Astrocyte (in vitro differentiated cells and primary cell): ENCODE measurements at regions not wholly inside any gene's neighbourhood (a gene's known extent, or its start where the extent isn't known, plus 50 kb on each side); places are given as distances from the start of the nearest gene placed in this dataset.

Experiments used
- DNase-seq: peaks from one replicate; pipeline ENCODE4 v3.0.0-alpha.2; 2010; ENCODE audit warnings: low read depth
- FAIRE-seq: peaks from 2 replicates; lab custom pipeline; 2011; peaks lifted over from hg19 to GRCh38; lab: Jason Lieb, UNC
- H2AFZ ChIP-seq: 2 replicates; pipeline ENCODE4 v1.6.0; 2012; ENCODE audit warnings: low read depth, low read length, inconsistent platforms
- H3K27ac ChIP-seq: 2 replicates; pipeline ENCODE4 v1.5.1; 2011; ENCODE audit warnings: low read depth, low read length, inconsistent platforms
- H3K27me3 ChIP-seq: 2 replicates; pipeline ENCODE4 v1.6.0; 2011; ENCODE audit warnings: low read length, inconsistent platforms; ENCODE audit not compliant: insufficient read depth
- H3K36me3 ChIP-seq: 2 replicates; pipeline ENCODE4 v1.5.1; 2011; ENCODE audit warnings: low read length, inconsistent platforms; ENCODE audit not compliant: insufficient read depth
- H3K4me1 ChIP-seq: 2 replicates; pipeline ENCODE4 v1.5.1; 2011; ENCODE audit warnings: low read length, inconsistent platforms; ENCODE audit not compliant: insufficient read depth
- H3K4me2 ChIP-seq: 2 replicates; pipeline ENCODE4 v1.6.0; 2012; ENCODE audit warnings: low read length, inconsistent platforms
- H3K4me3 ChIP-seq: 2 replicates; pipeline ENCODE4 v1.5.1; 2011; ENCODE audit warnings: low read depth, mild to moderate bottlenecking, low read length, inconsistent platforms; ENCODE audit not compliant: insufficient read depth
- H3K79me2 ChIP-seq: 2 replicates; pipeline ENCODE4 v1.6.0; 2012; ENCODE audit warnings: mild to moderate bottlenecking, low read length, inconsistent platforms; ENCODE audit not compliant: insufficient read depth
- H3K9ac ChIP-seq: 2 replicates; pipeline ENCODE4 v1.6.0; 2012; ENCODE audit warnings: mild to moderate bottlenecking, low read length, inconsistent platforms
- H3K9me3 ChIP-seq: 2 replicates; pipeline ENCODE4 v1.5.1; 2012; ENCODE audit warnings: low read depth, mild to moderate bottlenecking, low read length, inconsistent platforms; ENCODE audit not compliant: insufficient read depth
- H4K20me1 ChIP-seq: 2 replicates; pipeline ENCODE4 v1.6.0; 2012; ENCODE audit warnings: low read length, inconsistent platforms; ENCODE audit not compliant: insufficient read depth
- H3K27ac Mint-ChIP-seq: one replicate; pipeline ENCODE4 v1.8.0; 2021; ENCODE audit warnings: mild to moderate bottlenecking, mixed read lengths; ENCODE audit not compliant: unreplicated experiment
- H3K27me3 Mint-ChIP-seq: one replicate; pipeline ENCODE4 v1.8.0; 2021; ENCODE audit warnings: low read depth, mixed read lengths; ENCODE audit not compliant: unreplicated experiment
- H3K36me3 Mint-ChIP-seq: one replicate; pipeline ENCODE4 v1.8.0; 2021; ENCODE audit warnings: low read depth, mixed read lengths; ENCODE audit not compliant: unreplicated experiment
- H3K4me1 Mint-ChIP-seq: one replicate; pipeline ENCODE4 v1.8.0; 2021; ENCODE audit warnings: low read depth, mixed read lengths; ENCODE audit not compliant: unreplicated experiment
- H3K4me3 Mint-ChIP-seq: one replicate; pipeline ENCODE4 v1.8.0; 2021; ENCODE audit warnings: mild to moderate bottlenecking, moderate library complexity, mixed read lengths; ENCODE audit not compliant: unreplicated experiment
- H3K9me3 Mint-ChIP-seq: one replicate; pipeline ENCODE4 v1.8.0; 2021; ENCODE audit warnings: mild to moderate bottlenecking, mixed read lengths; ENCODE audit not compliant: unreplicated experiment
- CTCF ChIP-seq: IDR thresholded peaks from 2 replicates; pipeline ENCODE4 v1.5.1; 2011; ENCODE audit warnings: low read depth, mild to moderate bottlenecking, inconsistent platforms, low read length, moderate library complexity; ENCODE audit not compliant: insufficient read depth
- EZH2 ChIP-seq: IDR thresholded peaks from 2 replicates; pipeline ENCODE4 v1.6.1; 2012; ENCODE audit warnings: mild to moderate bottlenecking, low read length, inconsistent platforms; ENCODE audit not compliant: insufficient read depth

- H3K79me2 ChIP-seq = no peaks in the 10 kb centered on the region
These were observed 94.7 kb downstream of the GGTLC2 start for GRCh38 chr22:22738959-22739585.

GRCh38 chr22:22740560-22741276, 96.3 kb downstream of the GGTLC2 start:
- Histone ChIP-seq H3K9ac (no peak overlapping the region), H3K9me3 (no peaks in the 10 kb centered on the region), H3K4me2 (no peak overlapping the region), H3K27ac (no peak overlapping the region), H2AFZ (no peak overlapping the region), H3K4me1 (no peaks in the 10 kb centered on the region), H3K79me2 (no peaks in the 10 kb centered on the region), H3K36me3 (no peaks in the 10 kb centered on the region), H3K4me3 (no peak overlapping the region), H3K27me3 (peaks cover 5% of the 10 kb centered on the region), H4K20me1 (no peaks in the 10 kb centered on the region)
- TF ChIP-seq CTCF (no peak), EZH2 (no peak)
- no peak overlapping the region for H3K4me3 Mint-ChIP-seq
- H3K9me3 Mint-ChIP-seq = peaks cover 3% of the 10 kb centered on the region
- H3K36me3 Mint-ChIP-seq = no peaks in the 10 kb centered on the region
- FAIRE-seq (no peak), DNase-seq (no peak)
- H3K27ac Mint-ChIP-seq = no peak overlapping the region
- H3K4me1 Mint-ChIP-seq = no peaks in the 10 kb centered on the region
- peaks cover 79% of the 10 kb centered on the region for H3K27me3 Mint-ChIP-seq

More at GRCh38 chr22:22738959-22739585, 94.7 kb downstream of the GGTLC2 start:
- H3K4me3 Mint-ChIP-seq = no peak overlapping the region
- Histone ChIP-seq H3K36me3 (no peaks in the 10 kb centered on the region), H2AFZ (no peak overlapping the region), H3K4me2 (no peak overlapping the region), H3K4me3 (no peak overlapping the region), H3K27me3 (peaks cover 5% of the 10 kb centered on the region), H3K9ac (no peak overlapping the region), H3K4me1 (no peaks in the 10 kb centered on the region), H3K9me3 (no peaks in the 10 kb centered on the region), H3K27ac (no peak overlapping the region), H4K20me1 (no peaks in the 10 kb centered on the region)
- H3K4me1 Mint-ChIP-seq = no peaks in the 10 kb centered on the region
- H3K36me3 Mint-ChIP-seq = no peaks in the 10 kb centered on the region
- peaks cover 77% of the 10 kb centered on the region for H3K27me3 Mint-ChIP-seq
- DNase-seq (no peak), FAIRE-seq (no peak)
- H3K9me3 Mint-ChIP-seq = peaks cover 3% of the 10 kb centered on the region
- H3K27ac Mint-ChIP-seq = no peak overlapping the region
- TF ChIP-seq CTCF (no peak), EZH2 (no peak)

GRCh38 chr22:22741843-22742242, 97.4 kb downstream of the GGTLC2 start:
- H3K36me3 Mint-ChIP-seq = no peaks in the 10 kb centered on the region
- Histone ChIP-seq H3K9ac (no peak overlapping the region), H3K79me2 (no peaks in the 10 kb centered on the region), H2AFZ (no peak overlapping the region), H3K27ac (no peak overlapping the region), H3K27me3 (peaks cover 5% of the 10 kb centered on the region), H3K4me3 (no peak overlapping the region), H3K9me3 (no peaks in the 10 kb centered on the region), H3K4me2 (no peak overlapping the region), H3K4me1 (no peaks in the 10 kb centered on the region), H4K20me1 (no peaks in the 10 kb centered on the region), H3K36me3 (no peaks in the 10 kb centered on the region)
- no peaks in the 10 kb centered on the region for H3K4me1 Mint-ChIP-seq
- H3K9me3 Mint-ChIP-seq = peaks cover 3% of the 10 kb centered on the region
- TF ChIP-seq EZH2 (no peak), CTCF (no peak)
- no peak overlapping the region for H3K27ac Mint-ChIP-seq
- H3K27me3 Mint-ChIP-seq = peaks cover 78% of the 10 kb centered on the region
- no peak for FAIRE-seq
- no peak for DNase-seq
- no peak overlapping the region for H3K4me3 Mint-ChIP-seq
